ENCODE measurements at regions not wholly inside any gene's neighbourhood (a gene's known extent, or its start where the extent isn't known, plus 50 kb on each side); places are given as distances from the start of the nearest gene placed in this dataset.

DNA sequence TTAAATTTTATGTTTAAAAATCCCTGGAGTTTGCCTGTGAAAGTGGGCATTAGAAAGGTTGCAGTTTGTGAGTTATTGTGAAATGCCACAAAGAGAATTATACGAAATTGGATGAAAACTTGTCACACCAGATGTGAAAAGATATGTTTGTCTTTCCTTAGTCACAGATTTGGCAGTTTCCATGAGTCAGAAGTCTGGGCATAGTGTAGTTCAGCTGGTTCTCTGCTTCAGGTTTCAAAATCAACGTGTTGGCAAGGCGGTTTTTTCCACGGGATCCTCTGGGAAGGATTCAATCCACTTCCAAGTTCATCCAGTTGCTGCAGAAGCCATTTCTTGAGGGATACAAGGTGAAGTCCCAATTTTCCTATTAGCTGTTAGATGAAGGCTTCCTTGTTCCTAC is 658.0 kb upstream of the CDH2 start:
- DNase-seq (ENCODE audit: insufficient read length, low spot score) (no peak), FAIRE-seq (no peak)
- TF ChIP-seq, protein P1, sequence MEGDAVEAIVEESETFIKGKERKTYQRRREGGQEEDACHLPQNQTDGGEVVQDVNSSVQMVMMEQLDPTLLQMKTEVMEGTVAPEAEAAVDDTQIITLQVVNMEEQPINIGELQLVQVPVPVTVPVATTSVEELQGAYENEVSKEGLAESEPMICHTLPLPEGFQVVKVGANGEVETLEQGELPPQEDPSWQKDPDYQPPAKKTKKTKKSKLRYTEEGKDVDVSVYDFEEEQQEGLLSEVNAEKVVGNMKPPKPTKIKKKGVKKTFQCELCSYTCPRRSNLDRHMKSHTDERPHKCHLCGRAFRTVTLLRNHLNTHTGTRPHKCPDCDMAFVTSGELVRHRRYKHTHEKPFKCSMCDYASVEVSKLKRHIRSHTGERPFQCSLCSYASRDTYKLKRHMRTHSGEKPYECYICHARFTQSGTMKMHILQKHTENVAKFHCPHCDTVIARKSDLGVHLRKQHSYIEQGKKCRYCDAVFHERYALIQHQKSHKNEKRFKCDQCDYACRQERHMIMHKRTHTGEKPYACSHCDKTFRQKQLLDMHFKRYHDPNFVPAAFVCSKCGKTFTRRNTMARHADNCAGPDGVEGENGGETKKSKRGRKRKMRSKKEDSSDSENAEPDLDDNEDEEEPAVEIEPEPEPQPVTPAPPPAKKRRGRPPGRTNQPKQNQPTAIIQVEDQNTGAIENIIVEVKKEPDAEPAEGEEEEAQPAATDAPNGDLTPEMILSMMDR (IDR thresholded peaks at IDR 0.05; ENCODE audit: insufficient read depth, missing control alignments) = no peak

DNA sequence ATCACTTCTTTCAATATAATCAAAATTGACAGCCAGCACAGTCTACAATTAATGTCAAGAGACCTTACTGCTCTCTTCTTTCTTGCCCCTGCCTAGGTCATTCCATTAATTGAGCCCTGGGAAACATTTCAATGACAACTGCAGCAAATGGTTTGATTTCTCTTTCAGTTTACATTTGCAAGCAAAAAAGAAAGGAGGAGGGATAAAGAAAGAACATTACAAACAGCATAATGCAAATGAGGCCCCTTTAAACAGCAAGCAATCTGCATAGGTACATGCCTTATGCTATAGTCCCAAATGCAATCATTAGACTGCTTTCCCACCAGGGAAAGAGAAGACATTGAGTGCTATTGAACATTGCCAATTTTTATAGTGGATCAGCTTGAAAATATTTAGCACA is 655.0 kb upstream of the CDH2 start:
- DNase-seq (ENCODE audit: insufficient read length, low spot score) (no peak), FAIRE-seq (no peak)
- TF ChIP-seq, protein P1 (IDR thresholded peaks at IDR 0.05; ENCODE audit: insufficient read depth, missing control alignments) = no peak

DNA sequence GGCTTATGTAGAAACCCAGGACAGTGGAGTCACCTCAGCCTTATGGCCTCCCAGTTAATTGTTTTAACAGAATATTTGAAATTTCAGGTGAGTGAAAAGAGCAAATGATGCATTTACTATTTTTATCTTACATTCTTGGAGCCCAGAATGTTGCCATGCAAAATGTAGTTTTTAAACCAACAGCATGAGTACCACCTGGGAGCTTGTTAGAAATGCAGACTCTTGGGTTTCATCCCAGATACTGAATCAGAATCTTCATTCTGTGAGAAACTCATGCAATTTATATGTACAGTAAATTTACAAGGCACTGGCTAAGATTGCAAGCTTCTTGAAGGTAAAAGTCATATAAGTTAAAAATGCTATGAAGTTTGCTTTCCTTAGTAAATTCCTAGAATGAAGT is 654.5 kb upstream of the CDH2 start:
- DNase-seq (ENCODE audit: insufficient read length, low spot score) = no peak
- FAIRE-seq = no peak
- TF ChIP-seq, protein P1 (IDR thresholded peaks at IDR 0.05; ENCODE audit: insufficient read depth, missing control alignments) = no peak

DNA sequence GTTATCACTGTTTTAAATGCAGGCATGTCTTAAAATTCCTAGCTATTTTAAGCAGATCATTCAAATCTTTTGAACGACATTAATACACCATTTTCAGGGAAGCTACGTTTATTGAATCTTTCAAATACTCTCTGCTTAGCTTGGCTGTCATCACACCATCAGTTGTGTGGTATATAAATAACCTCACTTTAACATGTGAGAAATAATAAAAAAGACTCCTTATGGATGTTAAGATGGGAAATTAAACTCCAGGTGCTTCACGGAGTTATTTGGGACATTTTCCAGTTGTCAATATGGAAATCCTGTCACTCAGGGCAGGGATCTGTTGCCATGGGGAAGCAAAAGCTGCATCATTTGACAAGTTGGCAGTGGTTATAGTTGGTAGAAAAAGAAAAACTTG is 649.2 kb upstream of the CDH2 start:
- FAIRE-seq (no peak), DNase-seq (ENCODE audit: insufficient read length, low spot score) (no peak)
- TF ChIP-seq, protein P1 (IDR thresholded peaks at IDR 0.05; ENCODE audit: insufficient read depth, missing control alignments) = no peak

DNA sequence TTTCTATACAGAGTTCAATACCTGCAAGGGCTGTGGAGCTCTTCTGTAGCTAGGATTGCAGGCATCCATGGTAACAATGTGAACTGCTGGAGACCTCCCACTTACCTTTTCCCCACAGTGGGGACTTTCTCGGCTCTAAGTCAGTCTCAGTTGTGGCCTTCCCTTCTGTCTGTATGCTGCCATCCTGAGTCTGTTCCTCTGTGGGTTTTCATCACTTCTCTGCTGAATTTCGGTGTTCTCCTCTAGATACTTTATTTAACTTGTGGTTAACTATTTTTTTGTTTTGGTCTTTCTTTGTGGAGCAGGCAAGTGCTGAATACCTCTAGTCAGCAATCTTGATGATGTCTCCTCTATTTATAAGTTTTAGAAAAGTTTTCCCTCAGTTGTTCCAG is 647.2 kb upstream of the CDH2 start:
- TF ChIP-seq, protein P1 (IDR thresholded peaks at IDR 0.05; ENCODE audit: insufficient read depth, missing control alignments) = no peak
- DNase-seq (ENCODE audit: insufficient read length, low spot score) = no peak
- FAIRE-seq = no peak

DNA sequence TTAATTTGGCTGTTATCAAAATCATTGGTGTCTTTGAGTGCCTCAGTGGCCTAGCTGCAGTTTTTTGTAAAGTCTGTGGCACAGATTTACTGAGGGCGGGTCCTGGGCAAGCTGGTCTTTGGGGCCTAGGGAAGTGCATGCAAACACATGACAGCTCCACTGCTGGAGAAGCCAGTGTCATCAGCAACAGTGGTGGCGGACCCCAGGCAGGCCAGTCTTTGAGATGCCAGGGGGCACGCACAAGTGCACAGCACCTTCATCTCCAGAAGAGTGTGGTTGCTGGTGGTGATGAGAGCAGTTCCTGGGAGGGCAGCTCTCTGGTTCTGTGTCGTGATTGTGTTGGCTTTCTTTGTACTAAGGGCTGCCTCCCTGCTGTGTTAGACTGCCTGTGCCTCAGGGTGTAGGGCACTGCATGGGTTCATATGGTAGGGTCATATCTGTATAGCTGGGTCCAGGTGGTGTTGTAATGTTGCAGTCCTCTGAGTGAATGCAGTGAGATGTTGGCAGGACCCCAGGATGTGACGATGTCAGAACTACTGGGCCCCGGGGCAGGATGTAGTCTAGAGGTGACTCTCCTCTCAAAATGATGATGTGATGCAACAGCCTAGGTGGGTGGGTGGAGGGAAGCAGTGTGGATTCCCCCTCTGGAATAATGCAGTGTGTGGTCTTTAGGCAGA is 646.7 kb upstream of the CDH2 start:
- DNase-seq (ENCODE audit: insufficient read length, low spot score) (no peak), FAIRE-seq (no peak)
- TF ChIP-seq, protein P1 (IDR thresholded peaks at IDR 0.05; ENCODE audit: insufficient read depth, missing control alignments) = no peak

DNA sequence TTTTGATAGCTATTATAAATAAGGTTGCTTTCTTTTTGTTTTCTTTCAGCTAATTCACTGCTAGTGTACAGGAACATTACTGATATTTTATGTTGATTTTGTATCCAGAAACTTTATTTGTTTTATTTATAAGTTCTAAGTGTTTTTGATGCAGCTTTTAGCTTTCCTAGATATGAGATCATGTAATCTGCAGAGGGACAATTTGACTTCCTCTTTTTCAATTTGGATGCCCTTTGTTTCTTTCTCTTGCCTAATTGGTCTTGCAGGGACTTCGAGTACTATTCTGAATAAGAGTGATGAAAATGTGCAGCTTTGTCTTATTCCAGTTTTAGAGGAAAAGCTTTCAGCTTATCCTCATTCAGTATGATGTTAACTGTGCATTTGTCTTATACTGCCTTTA is 643.4 kb upstream of the CDH2 start:
- FAIRE-seq = peak; percentile 71
- TF ChIP-seq, protein P1 (IDR thresholded peaks at IDR 0.05; ENCODE audit: insufficient read depth, missing control alignments) = no peak
- no peak for DNase-seq (ENCODE audit: insufficient read length, low spot score)

Data from D721Med (cell line).